Panc1 (cell line): ENCODE measurements at regions not wholly inside any gene's neighbourhood (a gene's known extent, or its start where the extent isn't known, plus 50 kb on each side); places are given as distances from the start of the nearest gene placed in this dataset.

Source experiments
- ATAC-seq: fragments of 200-7000 bp; cut with Tn5 transposase; 2 replicates; pipeline ENCODE4 v1.9.1; 2020; ENCODE audit warnings: mild to moderate bottlenecking, moderate library complexity
- BruUV-seq: library from RNA; stranded (reverse); fragments of 400-500 nt; replicated peaks from 2 replicates; lab custom pipeline; 2021; lab: Mats Ljungman, UMichigan
- CTCF ChIA-PET: fragments of 300-600 bp; sonication (Branson Sonifier 250); formaldehyde crosslinking; loops from one replicate; lab custom pipeline; 2022; ENCODE audit warnings: antibody characterized with exemption; lab: Charles Lee
- POLR2A ChIA-PET: fragments of 300-600 bp; sonication (Branson Sonifier 250); formaldehyde crosslinking; loops from one replicate; lab custom pipeline; 2022; ENCODE audit warnings: antibody characterized with exemption; lab: Charles Lee
- DNase-seq: peaks from one replicate; pipeline ENCODE4 v3.0.0-alpha.2; 2010; ENCODE audit warnings: low read depth, low spot score
- H3K27ac ChIP-seq: 2 replicates; pipeline ENCODE4 v1.5.1; 2011; ENCODE audit warnings: mild to moderate bottlenecking, low read length, inconsistent platforms
- H3K27me3 ChIP-seq: fragments of 200-500 bp; sonication (Bioruptor generic); 2 replicates; pipeline ENCODE4 v1.6.0; 2014; ENCODE audit warnings: low read length, inconsistent platforms; ENCODE audit not compliant: control insufficient read depth, insufficient read depth
- H3K36me3 ChIP-seq: fragments of 200-500 bp; sonication (Bioruptor generic); 2 replicates; pipeline ENCODE4 v1.5.1; 2014; ENCODE audit warnings: inconsistent platforms, mild to moderate bottlenecking, low read length, moderate library complexity; ENCODE audit not compliant: control insufficient read depth, insufficient read depth
- H3K4me1 ChIP-seq: 2 replicates; pipeline ENCODE4 v1.5.1; 2011; ENCODE audit warnings: inconsistent platforms, mild to moderate bottlenecking, low read length, moderate library complexity; ENCODE audit not compliant: control insufficient read depth, insufficient read depth
- H3K4me3 ChIP-seq, 2 experiments: 2 replicates each; pipeline ENCODE4 v1.5.1; 2011 to 2012; ENCODE audit warnings: low read depth in 2 of 2, low read length in 2 of 2, mild to moderate bottlenecking in 2 of 2, inconsistent platforms in 1 of 2, moderate library complexity in 1 of 2
- H3K9me3 ChIP-seq: fragments of 200-500 bp; sonication (Bioruptor generic); 2 replicates; pipeline ENCODE4 v1.5.1; 2014; ENCODE audit warnings: low read depth, mild to moderate bottlenecking, inconsistent platforms, low read length, moderate library complexity; ENCODE audit not compliant: control insufficient read depth, insufficient read depth
- POLR2AphosphoS5 ChIP-seq: IDR thresholded peaks from 2 replicates; pipeline ENCODE4 v1.6.1; 2012; ENCODE audit warnings: mild to moderate bottlenecking, low read depth, low read length, moderate library complexity
- SIN3A ChIP-seq: IDR thresholded peaks from 2 replicates; pipeline ENCODE4 v1.6.1; 2012; ENCODE audit warnings: low read depth, mild to moderate bottlenecking, low read length, moderate library complexity, borderline replicate concordance; ENCODE audit not compliant: insufficient read depth
- TCF7L2 ChIP-seq: IDR thresholded peaks from 2 replicates; pipeline ENCODE4 v1.6.1; 2011; ENCODE audit warnings: mild to moderate bottlenecking, low read depth, low read length, inconsistent platforms
- in situ Hi-C: cut with HindIII; loops from 2 replicates; pipeline ENCODE4 v1.10.0; 2016; ENCODE audit warnings: low sequenced_read_pairs, low pct_unique_long_range_greater_than_20kb
- intact Hi-C: fragments of 100-400 bp; cut with micrococcal nuclease; formaldehyde crosslinking; loops from one replicate; pipeline ENCODE4 v1.10.0; 2022; ENCODE audit not compliant: unreplicated experiment
- TF ChIP-seq, protein P1 (sequence below): fragments of 450-650 bp; IDR thresholded peaks from 2 replicates; pipeline ENCODE4 v1.5.1; 2017; ENCODE audit warnings: mild to moderate bottlenecking
- TF ChIP-seq, protein P2 (sequence below), 2 experiments: IDR thresholded peaks; 2 replicates each; pipeline ENCODE4 v1.6.1; 2011 to 2012; ENCODE audit warnings: low read depth in 2 of 2, control low read depth in 1 of 2, low read length in 1 of 2, mild to moderate bottlenecking in 1 of 2, moderate library complexity in 1 of 2; ENCODE audit not compliant: insufficient read depth in 1 of 2

DNA sequence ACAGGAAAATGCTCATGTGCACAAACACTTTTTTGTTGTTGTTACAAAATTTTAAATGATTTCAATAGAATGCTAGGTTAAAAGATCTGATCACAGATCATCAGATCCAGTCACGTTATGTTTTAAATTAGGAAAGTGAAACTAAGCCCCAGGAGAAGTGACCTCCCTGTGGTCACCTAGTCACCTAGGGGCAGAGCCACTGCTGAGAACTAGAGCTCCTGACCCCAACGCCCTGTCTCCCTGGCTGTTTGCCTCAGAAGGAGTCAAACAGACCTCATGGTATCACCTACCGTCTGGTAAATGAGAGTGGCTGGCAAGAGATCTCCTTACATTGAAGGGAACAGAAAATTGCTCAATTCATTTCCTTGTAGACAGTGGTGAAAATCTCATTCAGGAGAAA is 447.3 kb downstream of the ADRA2A start:
- Histone ChIP-seq H3K36me3 (no peaks in the 10 kb centered on the region), H3K9me3 (no peaks in the 10 kb centered on the region), H3K4me3 (no peak overlapping the region), H3K27ac (no peak overlapping the region), H3K27me3 (no peaks in the 10 kb centered on the region), H3K4me1 (no peaks in the 10 kb centered on the region)
- intact Hi-C loops: no loop called here
- TF ChIP-seq POLR2AphosphoS5: no peak
- ChIA-PET POLR2A (no interaction called here), CTCF (no interaction called here)
- no peak for DNase-seq
- BruUV-seq: no TSS peak
- in situ Hi-C loops: no loop called here
- no peak for ATAC-seq

DNA sequence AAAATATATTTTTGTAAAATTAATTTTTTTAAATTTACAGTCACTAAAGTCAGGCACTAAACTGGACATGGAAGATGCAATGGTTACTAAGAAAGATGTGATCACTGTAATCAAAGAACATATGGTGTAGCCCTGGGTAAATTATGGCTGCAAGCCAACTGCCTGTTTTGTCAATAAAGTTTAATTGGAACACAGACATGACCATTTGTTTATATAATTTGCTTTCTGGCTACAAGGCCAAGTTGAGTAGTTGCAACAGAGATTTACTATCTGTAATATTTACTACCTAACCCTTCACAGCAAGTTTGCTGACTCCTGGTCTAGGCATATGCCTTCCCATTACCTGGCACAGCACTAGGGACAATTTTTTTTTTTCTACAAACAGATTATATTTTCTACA is 448.9 kb downstream of the ADRA2A start:
- no peak for DNase-seq
- H3K27me3 ChIP-seq: no peaks in the 10 kb centered on the region
- TF ChIP-seq, protein P1, sequence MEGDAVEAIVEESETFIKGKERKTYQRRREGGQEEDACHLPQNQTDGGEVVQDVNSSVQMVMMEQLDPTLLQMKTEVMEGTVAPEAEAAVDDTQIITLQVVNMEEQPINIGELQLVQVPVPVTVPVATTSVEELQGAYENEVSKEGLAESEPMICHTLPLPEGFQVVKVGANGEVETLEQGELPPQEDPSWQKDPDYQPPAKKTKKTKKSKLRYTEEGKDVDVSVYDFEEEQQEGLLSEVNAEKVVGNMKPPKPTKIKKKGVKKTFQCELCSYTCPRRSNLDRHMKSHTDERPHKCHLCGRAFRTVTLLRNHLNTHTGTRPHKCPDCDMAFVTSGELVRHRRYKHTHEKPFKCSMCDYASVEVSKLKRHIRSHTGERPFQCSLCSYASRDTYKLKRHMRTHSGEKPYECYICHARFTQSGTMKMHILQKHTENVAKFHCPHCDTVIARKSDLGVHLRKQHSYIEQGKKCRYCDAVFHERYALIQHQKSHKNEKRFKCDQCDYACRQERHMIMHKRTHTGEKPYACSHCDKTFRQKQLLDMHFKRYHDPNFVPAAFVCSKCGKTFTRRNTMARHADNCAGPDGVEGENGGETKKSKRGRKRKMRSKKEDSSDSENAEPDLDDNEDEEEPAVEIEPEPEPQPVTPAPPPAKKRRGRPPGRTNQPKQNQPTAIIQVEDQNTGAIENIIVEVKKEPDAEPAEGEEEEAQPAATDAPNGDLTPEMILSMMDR: no peak
- TF ChIP-seq POLR2AphosphoS5 (no peak), SIN3A (no peak), TCF7L2 (no peak)
- TF ChIP-seq, protein P2, sequence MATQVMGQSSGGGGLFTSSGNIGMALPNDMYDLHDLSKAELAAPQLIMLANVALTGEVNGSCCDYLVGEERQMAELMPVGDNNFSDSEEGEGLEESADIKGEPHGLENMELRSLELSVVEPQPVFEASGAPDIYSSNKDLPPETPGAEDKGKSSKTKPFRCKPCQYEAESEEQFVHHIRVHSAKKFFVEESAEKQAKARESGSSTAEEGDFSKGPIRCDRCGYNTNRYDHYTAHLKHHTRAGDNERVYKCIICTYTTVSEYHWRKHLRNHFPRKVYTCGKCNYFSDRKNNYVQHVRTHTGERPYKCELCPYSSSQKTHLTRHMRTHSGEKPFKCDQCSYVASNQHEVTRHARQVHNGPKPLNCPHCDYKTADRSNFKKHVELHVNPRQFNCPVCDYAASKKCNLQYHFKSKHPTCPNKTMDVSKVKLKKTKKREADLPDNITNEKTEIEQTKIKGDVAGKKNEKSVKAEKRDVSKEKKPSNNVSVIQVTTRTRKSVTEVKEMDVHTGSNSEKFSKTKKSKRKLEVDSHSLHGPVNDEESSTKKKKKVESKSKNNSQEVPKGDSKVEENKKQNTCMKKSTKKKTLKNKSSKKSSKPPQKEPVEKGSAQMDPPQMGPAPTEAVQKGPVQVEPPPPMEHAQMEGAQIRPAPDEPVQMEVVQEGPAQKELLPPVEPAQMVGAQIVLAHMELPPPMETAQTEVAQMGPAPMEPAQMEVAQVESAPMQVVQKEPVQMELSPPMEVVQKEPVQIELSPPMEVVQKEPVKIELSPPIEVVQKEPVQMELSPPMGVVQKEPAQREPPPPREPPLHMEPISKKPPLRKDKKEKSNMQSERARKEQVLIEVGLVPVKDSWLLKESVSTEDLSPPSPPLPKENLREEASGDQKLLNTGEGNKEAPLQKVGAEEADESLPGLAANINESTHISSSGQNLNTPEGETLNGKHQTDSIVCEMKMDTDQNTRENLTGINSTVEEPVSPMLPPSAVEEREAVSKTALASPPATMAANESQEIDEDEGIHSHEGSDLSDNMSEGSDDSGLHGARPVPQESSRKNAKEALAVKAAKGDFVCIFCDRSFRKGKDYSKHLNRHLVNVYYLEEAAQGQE (IDR thresholded peaks at IDR 0.05; ENCODE audit: insufficient read depth in 1 of 2, low read depth in 2 of 2, low read length in 1 of 2): no peak
- no peak for ATAC-seq
- no peaks in the 10 kb centered on the region for H3K4me1 ChIP-seq
- intact Hi-C loops: no loop called here
- no TSS peak for BruUV-seq
- no peaks in the 10 kb centered on the region for H3K36me3 ChIP-seq
- POLR2A ChIA-PET: no interaction called here
- H3K27ac ChIP-seq: no peak overlapping the region
- no peak overlapping the region for H3K4me3 ChIP-seq
- no peaks in the 10 kb centered on the region for H3K9me3 ChIP-seq
- CTCF ChIA-PET: no interaction called here
- in situ Hi-C loops: no loop called here

DNA sequence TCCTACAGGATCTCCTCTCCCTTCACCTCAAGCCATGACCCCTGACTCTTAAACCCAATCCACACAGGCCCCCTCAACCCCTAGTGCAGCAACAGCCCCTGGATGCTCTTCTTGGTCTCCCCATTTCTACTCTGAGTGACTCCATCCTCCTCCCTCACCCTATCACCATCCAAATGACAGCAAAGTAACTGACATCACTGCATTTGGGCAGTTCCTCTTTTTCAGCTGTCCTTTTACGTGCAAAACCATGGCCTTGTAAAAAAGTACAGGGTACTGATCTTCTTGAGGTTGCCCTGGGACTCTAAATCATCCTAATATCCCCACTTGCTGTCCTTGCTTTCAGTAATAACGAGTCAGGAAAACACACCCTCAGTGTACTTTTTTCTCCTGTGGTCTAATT is 454.9 kb downstream of the ADRA2A start:
- intact Hi-C loops: no loop called here
- H3K27ac ChIP-seq: no peak overlapping the region
- no TSS peak for BruUV-seq
- no peaks in the 10 kb centered on the region for H3K36me3 ChIP-seq
- no peaks in the 10 kb centered on the region for H3K27me3 ChIP-seq
- peaks cover 3% of the 10 kb centered on the region; the same call in 1 of the 2 replicates for H3K9me3 ChIP-seq
- DNase-seq (no peak), ATAC-seq (no peak)
- ChIA-PET CTCF (no interaction called here), POLR2A (no interaction called here)
- in situ Hi-C loops: no loop called here
- TF ChIP-seq, protein P1: no peak
- TF ChIP-seq SIN3A (no peak), POLR2AphosphoS5 (no peak), TCF7L2 (no peak)
- TF ChIP-seq, protein P2 (IDR thresholded peaks at IDR 0.05; ENCODE audit: insufficient read depth in 1 of 2, low read depth in 2 of 2, low read length in 1 of 2): no peak
- no peaks in the 10 kb centered on the region for H3K4me1 ChIP-seq
- no peak overlapping the region for H3K4me3 ChIP-seq
